GM18861 (cell line): ENCODE measurements at regions not wholly inside any gene's neighbourhood (a gene's known extent, or its start where the extent isn't known, plus 50 kb on each side); places are given as distances from the start of the nearest gene placed in this dataset.

ENCODE experiments used
- ATAC-seq: cut with Tn5 transposase; IDR thresholded peaks from one replicate; pipeline ENCODE4 v1.9.1; 2021; ENCODE audit not compliant: unreplicated experiment

DNA sequence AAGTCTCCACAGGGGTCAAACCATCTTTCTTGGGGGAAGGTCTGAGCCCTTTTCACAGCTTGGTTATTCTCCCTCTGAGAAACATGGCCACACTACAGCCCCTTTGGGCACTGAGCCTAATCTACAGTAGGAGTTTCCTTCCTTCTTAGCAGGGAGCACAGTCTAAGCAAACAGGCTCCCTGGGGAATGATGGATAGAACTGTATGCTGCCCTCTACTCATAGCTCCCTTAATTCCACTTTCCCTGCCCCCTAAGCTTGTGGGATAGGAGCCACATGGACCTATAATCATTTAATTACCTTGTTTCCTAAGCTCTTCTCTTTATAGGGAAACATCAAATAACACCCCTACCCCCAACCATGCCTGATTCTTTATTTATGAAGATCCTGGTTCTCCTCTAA, 442.1 kb upstream of the MEX3C start:
- no peak for ATAC-seq

DNA sequence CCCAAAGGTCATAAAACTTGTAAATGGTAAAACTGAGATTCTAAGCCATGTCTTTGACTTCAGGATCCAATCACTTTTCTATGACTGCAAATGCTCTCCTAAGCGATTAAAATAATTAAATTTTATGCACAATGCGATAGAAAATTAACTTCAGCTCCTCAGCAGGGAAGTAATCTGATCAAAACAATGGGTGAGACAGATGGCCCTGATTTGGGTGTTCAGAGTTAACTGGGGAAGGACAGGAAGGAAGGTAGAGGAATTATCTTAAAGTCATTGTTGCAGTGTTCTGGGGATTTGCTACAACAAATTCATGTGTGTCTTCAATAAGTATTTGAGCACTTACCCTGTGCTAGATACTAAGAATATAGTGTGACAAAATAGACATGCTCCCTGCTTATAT, 446.0 kb upstream of the MEX3C start:
- no peak for ATAC-seq

DNA sequence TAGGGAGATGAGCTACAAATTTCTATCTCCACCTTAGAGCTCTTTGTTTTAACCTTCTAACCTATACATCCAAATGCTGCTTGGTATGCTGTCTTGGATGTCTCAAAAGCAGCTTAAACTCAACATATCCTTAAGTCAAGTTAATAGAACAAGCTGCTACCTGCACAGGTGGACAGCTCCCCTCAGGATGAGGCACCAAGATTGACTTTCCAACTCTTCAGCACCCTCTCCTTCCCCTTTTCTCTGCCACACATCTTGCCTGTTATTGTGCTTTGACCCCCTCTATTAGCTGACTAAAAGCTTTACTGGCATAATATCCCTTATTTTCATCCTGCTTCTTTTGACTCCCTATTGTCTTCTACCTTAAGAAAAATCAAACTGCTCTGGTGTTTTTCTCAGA, 448.1 kb upstream of the MEX3C start:
- no peak for ATAC-seq

DNA sequence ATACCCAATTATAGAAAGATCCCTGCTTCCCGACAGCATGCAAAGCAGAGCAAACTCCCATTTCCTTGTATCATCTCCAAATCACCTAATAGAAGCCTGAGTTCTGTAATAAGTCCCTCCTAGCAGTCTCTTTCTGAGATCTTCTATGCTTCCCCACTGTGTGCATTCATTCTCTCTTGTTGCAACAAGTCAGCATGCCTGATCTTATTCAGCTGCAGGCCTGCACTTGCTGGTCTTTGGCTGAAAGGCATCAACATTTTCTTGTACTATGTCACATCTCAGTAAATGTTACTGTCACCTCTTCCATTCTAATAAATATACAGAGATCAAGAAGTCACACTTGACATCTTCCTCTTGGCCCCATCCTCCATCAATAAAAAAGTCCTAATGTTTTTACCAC, 449.9 kb upstream of the MEX3C start:
- no peak for ATAC-seq

DNA sequence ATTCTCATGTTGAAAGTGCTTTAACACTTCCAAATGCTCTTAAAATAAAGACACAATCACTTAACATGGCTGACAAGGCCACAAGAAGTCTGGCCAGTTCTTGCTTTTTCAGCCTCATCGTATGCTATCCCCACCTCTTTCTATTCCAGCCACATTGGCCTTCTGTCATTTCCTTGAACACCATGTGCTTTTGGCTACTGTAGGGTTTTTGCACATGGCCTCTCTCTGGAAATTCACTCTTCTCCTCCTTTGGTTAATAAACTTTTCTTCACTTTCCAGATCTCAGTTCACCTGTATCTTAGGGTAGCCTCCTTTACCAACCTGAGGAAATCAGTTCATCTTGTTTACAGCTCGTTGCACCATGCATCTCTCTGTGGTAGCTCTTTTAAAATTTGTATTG, 450.5 kb upstream of the MEX3C start:
- ATAC-seq: no peak

DNA sequence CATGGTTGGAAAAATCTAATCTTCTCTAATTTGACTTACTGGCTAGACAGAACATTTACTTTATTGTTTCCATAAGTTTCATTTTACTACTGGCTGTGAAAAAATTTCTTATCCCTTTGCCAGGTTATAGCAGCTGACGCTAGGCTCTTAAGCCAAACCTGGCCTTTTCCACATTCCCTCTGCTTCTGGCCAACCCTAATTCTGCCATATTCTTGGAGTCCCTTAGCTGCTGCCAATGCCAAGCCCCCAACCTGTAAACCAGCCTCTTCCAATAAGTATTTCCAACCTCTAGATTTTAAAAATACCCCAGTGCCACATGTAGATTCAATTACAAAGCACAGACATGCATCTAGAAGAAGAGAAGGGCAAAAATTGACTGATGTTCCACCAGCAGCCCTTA, 452.3 kb upstream of the MEX3C start:
- no peak for ATAC-seq

DNA sequence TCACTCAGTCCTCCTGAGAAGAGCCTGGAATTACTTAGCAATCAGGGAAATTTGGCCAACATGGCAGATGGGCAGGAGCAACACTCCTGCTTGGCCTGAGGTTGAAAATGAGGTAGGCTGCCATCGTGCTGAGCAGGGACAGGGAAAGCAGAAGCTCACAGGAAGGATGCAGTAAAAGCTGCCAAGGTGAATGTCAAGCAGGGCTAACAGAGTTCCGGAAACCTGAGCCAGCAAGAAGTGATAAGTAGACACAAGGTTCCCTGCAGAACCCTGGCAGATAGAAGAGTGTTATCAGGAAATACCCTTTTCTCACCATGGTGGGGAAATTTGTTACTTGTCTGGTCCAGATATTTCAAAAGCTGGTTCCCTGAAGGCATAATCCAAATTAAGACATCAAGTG, 454.3 kb upstream of the MEX3C start:
- ATAC-seq: no peak

DNA sequence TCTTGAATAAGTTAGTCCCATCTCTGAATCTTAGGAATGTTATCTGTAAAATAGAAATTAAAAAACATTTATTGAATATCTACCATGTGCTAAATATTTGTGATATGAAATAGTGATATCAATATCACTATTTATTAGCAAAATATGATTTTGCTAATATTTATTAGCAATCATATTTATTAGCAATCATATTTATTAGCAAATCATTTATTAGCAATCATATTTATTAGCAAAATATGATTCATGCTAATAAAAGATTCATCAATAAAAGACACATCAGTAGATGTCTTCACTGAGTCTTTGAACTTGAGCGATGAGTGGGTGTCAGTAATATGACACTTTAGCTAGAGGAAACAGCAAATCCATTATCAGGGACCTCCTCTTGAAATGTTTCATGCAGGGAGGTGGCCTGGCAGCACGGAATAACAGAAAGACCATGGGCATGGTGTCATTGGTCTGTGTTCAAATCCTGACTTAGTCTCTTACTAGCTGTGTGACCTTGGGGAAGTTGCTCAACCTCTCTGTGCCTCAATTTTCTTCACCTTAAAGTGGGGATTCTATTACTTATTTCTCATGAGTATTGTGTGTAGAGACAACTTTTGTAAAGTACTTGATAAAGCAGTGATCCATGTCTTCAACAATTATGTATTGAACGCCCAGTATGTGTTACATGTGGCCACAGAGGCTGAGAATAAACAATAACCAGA, 456.2 kb upstream of the MEX3C start:
- ATAC-seq: no peak

DNA sequence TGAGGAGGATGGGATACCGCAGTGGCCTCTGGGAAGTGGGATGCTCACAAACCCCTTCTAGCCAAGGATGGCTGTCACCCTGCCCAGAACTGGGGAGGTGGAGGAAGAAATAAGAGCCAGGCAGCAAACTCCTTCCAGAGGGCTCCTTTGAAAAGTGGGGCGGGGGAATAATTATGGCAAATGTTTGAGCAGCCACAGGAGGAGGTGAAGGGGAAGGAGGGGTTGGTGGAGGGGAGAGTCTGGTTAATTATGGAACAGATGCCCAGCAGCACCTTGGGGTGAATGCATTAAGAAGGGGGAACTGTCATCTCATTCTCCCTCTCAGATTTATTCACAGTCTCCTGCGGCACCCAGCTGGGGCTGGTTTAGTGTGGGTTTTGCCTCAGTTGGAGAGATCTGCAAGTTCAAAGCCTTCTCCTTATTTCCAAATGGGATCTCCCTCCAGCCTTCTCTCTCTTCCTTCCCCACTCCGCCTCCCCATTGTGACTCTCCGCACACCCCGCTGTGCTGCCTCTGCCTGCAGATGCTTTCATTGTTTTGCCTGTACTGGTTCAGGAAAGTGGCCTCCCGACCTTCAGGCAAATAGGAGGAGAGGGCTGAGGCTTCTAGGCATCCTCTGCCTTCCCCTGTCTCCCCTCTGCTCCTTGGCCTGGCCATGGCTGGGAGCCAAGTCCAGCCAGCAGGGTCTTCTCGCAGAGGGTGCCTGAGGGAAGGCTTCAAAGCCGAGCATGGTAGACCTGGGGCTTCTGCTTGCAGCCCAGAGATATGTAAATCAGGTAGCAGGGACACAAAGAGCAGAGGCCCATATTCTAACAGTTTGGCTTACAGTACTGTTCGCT, 457.2 kb upstream of the MEX3C start:
- ATAC-seq: peak; percentile 77

DNA sequence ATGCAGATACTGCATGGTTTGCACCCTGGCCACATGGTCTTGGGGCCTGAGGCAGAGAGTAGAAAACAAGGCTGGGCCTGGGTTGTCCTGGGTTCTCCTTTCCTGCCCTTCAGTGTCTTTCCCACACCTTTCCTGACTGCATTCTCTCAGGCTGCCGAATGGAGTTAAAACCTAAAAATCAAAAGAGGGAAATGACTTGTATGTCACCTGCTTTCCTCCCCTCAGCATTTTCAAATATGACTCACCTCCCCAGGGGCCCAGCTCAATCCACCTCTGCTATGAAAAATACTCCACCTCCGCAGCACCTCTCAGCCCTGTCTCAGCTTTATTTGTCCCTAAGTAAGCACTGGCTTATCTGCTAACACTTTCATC, 457.8 kb upstream of the MEX3C start:
- ATAC-seq: peak; percentile 81

DNA sequence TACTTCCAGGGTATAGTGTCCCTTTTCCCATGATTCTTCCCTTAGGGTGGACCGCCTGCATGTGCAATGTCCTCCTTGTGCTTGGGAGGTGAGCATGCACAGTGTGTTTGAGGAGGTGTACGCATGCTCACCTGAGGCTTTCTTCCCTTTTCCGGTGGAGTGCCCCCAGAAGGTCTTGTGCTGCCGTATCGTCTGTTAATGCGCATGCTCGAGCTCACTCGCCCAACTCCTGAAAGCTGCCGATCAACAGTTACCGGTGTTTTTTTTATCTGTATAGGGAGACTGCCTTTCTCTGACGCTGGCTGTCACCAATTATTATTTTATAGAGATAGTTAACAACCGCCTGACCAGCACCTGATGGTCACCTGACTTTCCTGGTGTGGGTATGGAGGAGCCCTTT, 458.8 kb upstream of the MEX3C start:
- ATAC-seq: no peak

DNA sequence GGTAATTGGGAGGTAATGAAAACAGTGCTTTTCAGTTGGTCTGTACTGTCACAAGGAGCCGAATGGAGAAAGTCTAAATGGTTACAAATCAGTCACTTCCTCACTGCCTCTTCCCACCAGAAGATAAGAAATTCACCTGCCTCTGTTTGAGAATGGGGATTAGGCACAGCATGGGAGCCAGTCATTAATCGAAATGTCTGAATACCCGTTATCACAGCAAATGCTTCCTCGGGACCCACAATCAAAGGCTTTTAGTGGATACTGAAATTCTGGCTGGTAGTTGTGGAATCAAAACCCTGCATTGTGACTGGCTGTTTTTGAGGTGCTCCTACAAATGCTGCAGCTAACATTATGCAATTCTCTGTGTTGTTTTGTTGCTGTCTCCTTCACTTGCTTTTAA, 461.0 kb upstream of the MEX3C start:
- ATAC-seq: no peak

DNA sequence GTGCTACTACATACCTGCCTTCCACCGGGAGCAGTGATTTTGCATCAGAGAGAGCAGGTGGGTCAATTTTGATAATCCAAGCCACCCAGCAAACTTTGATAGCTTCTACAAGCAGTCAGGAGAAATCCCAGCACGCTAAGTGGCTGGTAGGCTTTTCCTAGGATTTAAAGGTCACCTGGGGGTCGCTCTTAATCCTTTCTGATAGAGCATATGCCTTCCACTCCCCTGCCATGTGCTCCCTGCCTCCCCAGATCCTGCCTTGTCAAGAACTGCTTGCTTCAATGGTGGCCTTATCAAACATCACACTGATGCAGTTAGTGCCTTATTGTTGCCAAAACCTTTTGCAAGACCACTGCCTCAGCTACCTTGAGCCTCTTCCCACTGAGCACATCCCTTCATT, 462.3 kb upstream of the MEX3C start:
- no peak for ATAC-seq

DNA sequence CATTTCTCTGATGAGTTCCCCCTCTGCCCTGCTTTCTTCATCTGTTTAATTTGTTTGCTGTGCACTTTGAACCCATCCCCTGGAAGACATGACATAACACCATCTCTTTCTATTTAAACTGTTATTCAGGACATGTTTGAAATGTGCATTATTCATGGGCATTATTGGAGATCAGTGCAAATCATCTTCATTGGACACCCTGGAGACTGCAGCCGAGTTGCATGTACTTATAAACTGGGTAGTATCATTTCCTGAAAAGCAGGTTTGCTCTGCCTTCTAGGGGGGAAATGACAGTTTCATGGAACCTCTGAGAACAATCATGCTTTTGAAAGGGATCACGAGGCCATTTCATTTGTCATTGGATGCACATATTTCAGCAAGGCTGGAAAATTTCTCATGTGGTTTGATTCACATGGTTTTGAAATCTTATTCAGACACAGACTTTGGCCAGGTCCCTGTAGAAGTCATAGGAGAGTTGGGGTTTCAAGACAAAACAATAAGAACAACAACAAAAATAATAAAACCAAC, 462.8 kb upstream of the MEX3C start:
- ATAC-seq: no peak

DNA sequence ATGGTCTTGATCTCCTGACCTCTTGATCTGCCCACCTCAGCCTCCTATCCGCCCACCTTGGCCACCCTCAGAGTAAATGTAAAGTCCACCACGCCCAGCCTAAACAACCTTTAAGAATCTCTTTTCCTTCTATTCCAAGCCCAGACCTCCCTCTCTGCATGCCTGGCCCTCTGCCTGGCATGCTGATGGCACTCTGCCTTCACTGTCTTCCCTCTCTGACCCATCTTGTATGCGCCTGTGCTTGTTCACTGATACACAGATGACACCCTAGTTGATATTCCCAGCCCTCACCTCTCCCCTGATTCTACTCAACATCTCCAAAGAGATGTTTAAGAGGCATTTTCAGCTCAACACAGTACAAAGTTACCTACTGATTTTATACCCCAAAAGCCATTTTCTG, 466.8 kb upstream of the MEX3C start:
- no peak for ATAC-seq

DNA sequence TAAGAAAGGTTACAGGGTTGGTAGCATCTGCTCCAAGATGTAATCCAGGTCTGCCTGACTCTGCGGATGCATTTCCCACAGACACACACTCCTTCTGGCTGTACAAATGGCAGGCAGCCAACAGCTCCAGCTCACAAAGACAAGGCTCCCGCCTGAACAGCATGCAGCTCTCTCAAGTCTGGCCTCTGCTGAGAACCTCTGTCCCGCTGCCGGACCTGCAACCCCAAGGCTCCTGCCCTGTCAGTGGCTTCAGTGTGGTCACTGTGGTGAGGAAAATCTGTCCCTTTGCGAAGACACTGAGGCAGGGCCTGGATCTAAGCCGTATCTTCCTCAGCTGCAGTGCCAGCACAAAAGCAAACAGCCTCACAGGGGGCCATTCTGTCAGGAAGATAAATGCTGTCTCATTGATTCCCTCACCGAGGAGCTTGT, 469.3 kb upstream of the MEX3C start:
- no peak for ATAC-seq

DNA sequence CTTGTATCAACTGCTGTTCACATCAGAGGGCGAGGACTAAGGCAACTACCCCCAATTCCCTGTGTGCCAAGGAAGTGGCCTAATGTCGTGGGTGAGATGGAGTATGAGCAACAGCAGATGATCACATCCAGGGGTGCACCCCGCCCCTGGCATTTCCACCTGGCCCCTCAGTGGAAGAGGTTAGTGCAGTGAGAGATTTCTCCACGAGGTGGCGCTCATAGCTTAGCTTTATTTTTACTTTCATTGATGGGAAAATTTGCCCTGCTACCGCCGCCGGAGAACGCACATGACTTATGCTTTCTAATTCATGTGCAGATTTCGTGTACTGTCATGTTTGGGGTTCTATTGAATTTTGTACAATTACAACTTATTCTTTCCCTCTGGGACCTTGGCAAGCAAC, 470.6 kb upstream of the MEX3C start:
- peak; percentile 49 for ATAC-seq

DNA sequence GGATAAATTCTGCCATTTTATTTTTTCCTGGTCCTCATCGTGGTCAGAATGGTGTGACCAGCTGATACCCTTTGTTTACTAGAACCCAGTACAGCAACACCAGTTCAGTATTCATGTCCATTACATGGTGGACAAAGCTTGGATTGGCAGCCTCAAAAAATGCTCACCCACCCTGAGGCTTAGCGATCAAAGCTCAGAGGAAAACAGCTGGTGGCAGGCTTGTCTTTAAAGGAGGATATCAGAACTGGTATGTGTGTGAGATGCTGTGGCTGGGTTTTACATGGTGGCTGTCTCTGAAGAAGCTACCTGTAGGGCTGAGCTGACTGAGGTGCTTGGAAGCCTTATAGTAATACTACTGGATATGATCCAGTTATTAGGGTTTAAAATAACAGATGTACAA, 471.1 kb upstream of the MEX3C start:
- ATAC-seq: no peak

DNA sequence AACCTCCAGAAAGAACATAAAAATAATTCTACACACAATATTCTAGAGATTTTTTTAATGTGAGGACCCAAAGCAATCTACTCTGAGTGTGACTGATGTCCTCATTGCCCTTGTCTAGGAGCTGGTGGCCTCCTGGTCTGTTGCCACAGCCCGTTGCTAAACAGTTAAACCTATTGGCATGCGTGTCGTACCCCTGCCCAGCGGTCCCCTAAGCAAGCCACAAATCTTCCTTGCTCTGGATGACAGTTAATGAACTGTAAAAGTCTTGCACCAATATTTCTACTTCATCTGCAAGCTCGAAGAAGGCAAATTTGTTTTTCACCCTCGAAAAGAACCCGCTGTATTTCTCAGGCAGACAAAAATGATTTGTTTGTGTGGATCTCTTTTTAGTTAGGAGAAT, 489.1 kb upstream of the MEX3C start:
- no peak for ATAC-seq

DNA sequence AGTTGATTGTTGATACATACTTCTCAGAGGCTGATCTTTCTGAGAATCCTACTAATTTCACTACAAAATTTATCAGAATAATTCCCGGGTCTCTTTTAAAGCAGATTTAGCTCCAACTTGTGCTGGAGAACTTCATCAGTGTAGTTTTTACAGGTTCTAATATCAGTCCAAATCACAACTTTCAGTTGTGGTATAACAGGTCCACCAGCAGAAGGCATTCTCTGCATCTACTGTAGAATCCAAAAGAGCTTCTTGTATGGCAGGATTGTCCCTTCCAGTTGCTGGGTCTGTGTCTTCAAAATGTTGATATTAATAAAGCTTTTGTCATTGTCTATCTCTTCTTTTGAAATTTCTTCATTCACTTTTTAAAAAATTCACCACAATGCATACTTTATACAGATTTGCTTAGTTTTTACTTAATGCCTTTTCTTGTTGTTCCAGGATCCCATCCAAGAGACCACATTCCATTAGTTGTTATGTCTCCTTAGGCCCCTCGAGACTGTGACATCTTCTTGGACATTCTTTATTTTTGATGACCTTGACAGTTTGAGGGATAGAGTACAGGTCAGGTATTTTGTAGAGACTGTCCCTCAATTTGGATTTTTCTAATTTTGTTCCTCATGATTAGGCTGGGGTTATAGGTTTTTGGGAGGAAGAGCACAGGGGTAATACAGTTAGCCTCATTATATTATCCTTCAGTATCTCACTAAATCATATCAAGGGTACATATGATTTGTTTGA, 490.5 kb upstream of the MEX3C start:
- no peak for ATAC-seq

DNA sequence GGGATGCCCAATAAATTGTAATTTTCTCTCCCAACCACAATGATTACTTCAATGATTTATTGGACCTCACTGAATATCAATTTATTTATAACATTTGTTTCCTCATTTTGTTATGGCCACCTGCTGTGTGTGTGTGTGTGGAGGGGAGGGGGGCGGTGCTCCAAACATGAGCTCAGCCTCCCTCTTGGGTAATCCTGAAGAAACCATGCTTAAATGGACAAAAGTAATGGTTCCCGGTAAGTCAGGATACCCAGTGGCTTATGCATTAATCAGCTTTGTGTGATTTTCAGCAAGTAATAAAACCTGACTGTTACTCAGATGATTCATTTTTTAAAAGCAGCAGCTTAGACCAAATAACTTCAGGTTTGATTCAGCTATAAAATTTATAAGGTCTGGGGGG, 495.1 kb upstream of the MEX3C start:
- ATAC-seq: no peak
